HepG2 (cell line): ENCODE measurements at regions not wholly inside any gene's neighbourhood (a gene's known extent, or its start where the extent isn't known, plus 50 kb on each side); places are given as distances from the start of the nearest gene placed in this dataset.
A peak's percentile ranks its signal among the peaks of the same experiment; 100 is the strongest.

Experiments
- ATAC-seq: fragments of 200-7000 bp; cut with Tn5 transposase; 3 replicates; pipeline ENCODE4 v1.9.1; 2020; ENCODE audit warnings: mild to moderate bottlenecking, moderate library complexity
- BruUV-seq: library from RNA; stranded (reverse); fragments of 400-500 nt; replicated peaks from 2 replicates; lab custom pipeline; 2021; lab: Mats Ljungman, UMichigan
- CTCF ChIA-PET: fragments of 300-600 bp; formaldehyde crosslinking; extraction: SDS; loops from one replicate; lab custom pipeline; 2021; ENCODE audit warnings: low total read pairs, inconsistent platforms, low intra/inter-chr PET ratio; lab: Yijun Ruan, JAX
- POLR2A ChIA-PET: fragments of 350-600 bp; sonication (Branson Sonifier 250); formaldehyde crosslinking; loops from one replicate; lab custom pipeline; 2020; ENCODE audit warnings: antibody characterized with exemption, inconsistent platforms; lab: Yijun Ruan, JAX
- DNase-seq: peaks from one replicate; pipeline ENCODE4 v3.0.0-alpha.2; 2015; ENCODE audit warnings: low spot score
- FAIRE-seq: peaks from 3 replicates; lab custom pipeline; 2011; peaks lifted over from hg19 to GRCh38; lab: Jason Lieb, UNC
- H2AFZ ChIP-seq: one replicate; pipeline ENCODE4 v1.6.1; 2011; ENCODE audit warnings: low read length, inconsistent platforms
- H3K27ac ChIP-seq: fragments of 300-600 bp; 3 replicates; pipeline ENCODE4 v1.8.0; 2011; ENCODE audit warnings: mixed run types, mild to moderate bottlenecking, mixed read lengths, low read length, inconsistent platforms; ENCODE audit not compliant: insufficient read depth; ENCODE audit errors: extremely low read length
- H3K27me3 ChIP-seq, 2 experiments: fragments of 200-600 bp in 1 of 2; 2 replicates in 1 of 2; 3 replicates in 1 of 2; pipeline versions ENCODE4 v1.6.0 to v1.8.0; 2011; ENCODE audit warnings: low read length in 2 of 2, mild to moderate bottlenecking in 2 of 2, moderate library complexity in 2 of 2, inconsistent platforms in 1 of 2; ENCODE audit not compliant: insufficient read depth in 2 of 2, control insufficient read depth in 1 of 2
- H3K36me3 ChIP-seq, 2 experiments: fragments of 200-600 bp in 1 of 2; replicated peaks in 1 of 2; 2 replicates in 1 of 2; 3 replicates in 1 of 2; pipeline versions ENCODE4 v1.5.1 to v1.8.0; 2011; ENCODE audit warnings: low read length in 2 of 2, inconsistent platforms in 1 of 2; ENCODE audit not compliant: insufficient read depth in 2 of 2, control insufficient read depth in 1 of 2
- H3K4me1 ChIP-seq: 2 replicates; pipeline ENCODE4 v1.5.1; 2012; ENCODE audit warnings: low read length, inconsistent platforms; ENCODE audit not compliant: insufficient read depth
- H3K4me2 ChIP-seq: 2 replicates; pipeline ENCODE4 v1.6.0; 2011; ENCODE audit warnings: low read depth, low read length, inconsistent platforms
- H3K4me3 ChIP-seq, 3 experiments: fragments of 200-600 bp in 1 of 3; sonication (generic), shearing (Covaris generic) in 1 of 3; replicated peaks in 1 of 3; 2 replicates each; pipeline ENCODE4 v1.5.1; 2011 to 2016; ENCODE audit warnings: low read length in 3 of 3, inconsistent platforms in 2 of 3, low read depth in 2 of 3, mild to moderate bottlenecking in 2 of 3, control low read depth in 1 of 3, mixed read lengths in 1 of 3; ENCODE audit not compliant: insufficient read depth in 1 of 3
- H3K79me2 ChIP-seq: one replicate; pipeline ENCODE4 v1.6.1; 2011; ENCODE audit warnings: low read length, inconsistent platforms; ENCODE audit not compliant: insufficient read depth
- H3K9ac ChIP-seq: 2 replicates; pipeline ENCODE4 v1.6.0; 2011; ENCODE audit warnings: mild to moderate bottlenecking, low read depth, low read length, inconsistent platforms; ENCODE audit not compliant: insufficient read depth
- H3K9me3 ChIP-seq: 2 replicates; pipeline ENCODE4 v1.5.1; 2012; ENCODE audit warnings: mild to moderate bottlenecking, low read length
- H4K20me1 ChIP-seq: 2 replicates; pipeline ENCODE4 v1.6.0; 2011; ENCODE audit warnings: inconsistent platforms, mild to moderate bottlenecking, low read length, moderate library complexity; ENCODE audit not compliant: insufficient read depth
- CC2D1A ChIP-seq: sonication (generic); formaldehyde crosslinking; IDR thresholded peaks from 2 replicates; pipeline ENCODE4 v1.8.1; 2023; ENCODE audit warnings: mild to moderate bottlenecking, missing genetic modification reagents
- DZIP1 ChIP-seq: sonication (generic); formaldehyde crosslinking; IDR thresholded peaks from 2 replicates; pipeline ENCODE4 v1.5.0; 2020; ENCODE audit warnings: mild to moderate bottlenecking, missing genetic modification reagents
- HCFC1 ChIP-seq: fragments of 150-350 bp; IDR thresholded peaks from 2 replicates; pipeline ENCODE4 v1.6.1; 2014; ENCODE audit warnings: low read depth, low read length
- RARA ChIP-seq: IDR thresholded peaks from 2 replicates; pipeline ENCODE4 v1.6.1; 2016; ENCODE audit warnings: missing genetic modification reagents, missing compliant biosample characterization
- TCF7 ChIP-seq: sonication (generic); IDR thresholded peaks from 2 replicates; pipeline ENCODE4 v1.6.1; 2016; ENCODE audit warnings: antibody characterized with exemption, low read depth
- TIGD3 ChIP-seq: sonication (generic); formaldehyde crosslinking; IDR thresholded peaks from 2 replicates; pipeline ENCODE4 v1.5.1; 2020; ENCODE audit warnings: mild to moderate bottlenecking, missing genetic modification reagents, borderline replicate concordance
- ZNF496 ChIP-seq: sonication (generic); formaldehyde crosslinking; IDR thresholded peaks from 2 replicates; pipeline ENCODE4 v1.8.1; 2023; ENCODE audit warnings: mild to moderate bottlenecking, moderate library complexity, missing genetic modification reagents; ENCODE audit not compliant: insufficient replicate concordance
- ZNF629 ChIP-seq: sonication (generic); formaldehyde crosslinking; conservative IDR thresholded peaks from 2 replicates; pipeline ENCODE4 v1.5.0; 2020; ENCODE audit warnings: missing genetic modification reagents
- ZNF75D ChIP-seq: sonication (generic); formaldehyde crosslinking; IDR thresholded peaks from 2 replicates; pipeline ENCODE4 v1.8.1; 2023; ENCODE audit warnings: missing genetic modification reagents, mild to moderate bottlenecking, borderline replicate concordance
- ZNF761 ChIP-seq: sonication (generic); formaldehyde crosslinking; conservative IDR thresholded peaks from 2 replicates; pipeline ENCODE4 v1.4.0; 2020; ENCODE audit warnings: mild to moderate bottlenecking, missing genetic modification reagents
- WGBS: methylation state at CpG from one replicate; pipeline ENCODE4 v1.1.6; 2017; ENCODE audit warnings: low lambda C conversion rate; 5-methylcytosine and 5-hydroxymethylcytosine counted together
- in situ Hi-C: cut with HindIII; loops from 2 replicates; pipeline ENCODE4 v1.10.0; 2017; ENCODE audit warnings: low pct_unique_long_range_greater_than_20kb; ENCODE audit not compliant: extremely low pct_ligation_motif_present
- intact Hi-C: fragments of 100-400 bp; cut with micrococcal nuclease; formaldehyde crosslinking; loops from one replicate; pipeline ENCODE4 v1.10.0; 2022; ENCODE audit not compliant: unreplicated experiment
- TF ChIP-seq, protein P1 (sequence below): IDR thresholded peaks from 2 replicates; pipeline ENCODE4 v1.4.0; 2020; ENCODE audit warnings: mild to moderate bottlenecking, missing genetic modification reagents
- TF ChIP-seq, protein P2 (sequence below): sonication (generic); formaldehyde crosslinking; IDR thresholded peaks from 2 replicates; pipeline ENCODE4 v1.5.1; 2020; ENCODE audit warnings: mild to moderate bottlenecking, moderate library complexity, missing genetic modification reagents

DNA sequence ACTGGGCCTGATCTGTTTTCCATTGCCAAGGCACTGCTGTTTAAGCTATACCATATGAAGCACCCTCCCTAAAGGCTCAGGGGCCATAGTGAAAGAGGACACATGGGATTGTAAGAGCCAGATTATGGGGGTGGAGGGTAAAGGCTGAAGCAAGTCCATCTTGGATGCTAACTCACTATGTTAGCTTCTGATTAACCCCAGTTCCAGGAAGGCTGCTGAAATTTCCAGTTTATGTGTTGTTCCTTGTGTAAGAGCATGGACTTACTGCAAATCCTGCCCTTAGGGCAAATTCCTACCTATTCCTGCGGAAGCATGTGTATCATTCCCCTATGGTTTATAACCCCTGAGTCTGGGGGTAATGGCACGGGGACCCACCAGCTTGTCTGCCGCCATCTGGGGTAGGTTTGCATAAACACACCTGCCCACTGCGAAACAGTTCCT, 91.8 kb upstream of the SERBP1 start (continued):
- TF ChIP-seq, protein P1, sequence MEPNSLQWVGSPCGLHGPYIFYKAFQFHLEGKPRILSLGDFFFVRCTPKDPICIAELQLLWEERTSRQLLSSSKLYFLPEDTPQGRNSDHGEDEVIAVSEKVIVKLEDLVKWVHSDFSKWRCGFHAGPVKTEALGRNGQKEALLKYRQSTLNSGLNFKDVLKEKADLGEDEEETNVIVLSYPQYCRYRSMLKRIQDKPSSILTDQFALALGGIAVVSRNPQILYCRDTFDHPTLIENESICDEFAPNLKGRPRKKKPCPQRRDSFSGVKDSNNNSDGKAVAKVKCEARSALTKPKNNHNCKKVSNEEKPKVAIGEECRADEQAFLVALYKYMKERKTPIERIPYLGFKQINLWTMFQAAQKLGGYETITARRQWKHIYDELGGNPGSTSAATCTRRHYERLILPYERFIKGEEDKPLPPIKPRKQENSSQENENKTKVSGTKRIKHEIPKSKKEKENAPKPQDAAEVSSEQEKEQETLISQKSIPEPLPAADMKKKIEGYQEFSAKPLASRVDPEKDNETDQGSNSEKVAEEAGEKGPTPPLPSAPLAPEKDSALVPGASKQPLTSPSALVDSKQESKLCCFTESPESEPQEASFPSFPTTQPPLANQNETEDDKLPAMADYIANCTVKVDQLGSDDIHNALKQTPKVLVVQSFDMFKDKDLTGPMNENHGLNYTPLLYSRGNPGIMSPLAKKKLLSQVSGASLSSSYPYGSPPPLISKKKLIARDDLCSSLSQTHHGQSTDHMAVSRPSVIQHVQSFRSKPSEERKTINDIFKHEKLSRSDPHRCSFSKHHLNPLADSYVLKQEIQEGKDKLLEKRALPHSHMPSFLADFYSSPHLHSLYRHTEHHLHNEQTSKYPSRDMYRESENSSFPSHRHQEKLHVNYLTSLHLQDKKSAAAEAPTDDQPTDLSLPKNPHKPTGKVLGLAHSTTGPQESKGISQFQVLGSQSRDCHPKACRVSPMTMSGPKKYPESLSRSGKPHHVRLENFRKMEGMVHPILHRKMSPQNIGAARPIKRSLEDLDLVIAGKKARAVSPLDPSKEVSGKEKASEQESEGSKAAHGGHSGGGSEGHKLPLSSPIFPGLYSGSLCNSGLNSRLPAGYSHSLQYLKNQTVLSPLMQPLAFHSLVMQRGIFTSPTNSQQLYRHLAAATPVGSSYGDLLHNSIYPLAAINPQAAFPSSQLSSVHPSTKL (CRISPR knock-in tag) = peak; percentile 34; the same call in 1 of the 2 replicates
- peak; percentile 37 for TF ChIP-seq RARA (CRISPR knock-in tag)

GRCh38 chr1:67522793-67523192, 92.6 kb upstream of the SERBP1 start:
- no peak overlapping the region for H3K9ac ChIP-seq
- in situ Hi-C loops = no loop called here
- DNase-seq (no peak), ATAC-seq (no peak), FAIRE-seq (no peak)
- no peak overlapping the region for H3K27ac ChIP-seq
- H3K4me2 ChIP-seq = no peak overlapping the region
- WGBS = 90% methylated on average over 4 of the region's 4 CpGs
- no peaks in the 10 kb centered on the region for H4K20me1 ChIP-seq
- peaks cover 10% of the 10 kb centered on the region for H3K9me3 ChIP-seq
- H3K36me3 ChIP-seq = no peaks in the 10 kb centered on the region
- intact Hi-C loops = no loop called here
- no peak overlapping the region for H3K4me3 ChIP-seq
- no peaks in the 10 kb centered on the region for H3K27me3 ChIP-seq
- ChIA-PET CTCF (no interaction called here), POLR2A (interaction anchor here (0.7 to 2.1 kb wide), 3 partner anchors 10 to 544 kb away, joined by 3 to 7 read pairs (median 3); partner anchors contain the start of gene GADD45A)
- BruUV-seq = no TSS peak
- no peak overlapping the region for H2AFZ ChIP-seq
- no peaks in the 10 kb centered on the region for H3K79me2 ChIP-seq
- H3K4me1 ChIP-seq = peaks cover 68% of the 10 kb centered on the region
- TF ChIP-seq ZNF496 (no peak), DZIP1 (CRISPR knock-in tag) (no peak), ZNF75D (CRISPR knock-in tag) (no peak), TIGD3 (CRISPR knock-in tag) (no peak), TCF7 (no peak), ZNF629 (CRISPR knock-in tag) (no peak), HCFC1 (no peak), ZNF761 (CRISPR knock-in tag) (no peak), CC2D1A (no peak)
- TF ChIP-seq, protein P2, sequence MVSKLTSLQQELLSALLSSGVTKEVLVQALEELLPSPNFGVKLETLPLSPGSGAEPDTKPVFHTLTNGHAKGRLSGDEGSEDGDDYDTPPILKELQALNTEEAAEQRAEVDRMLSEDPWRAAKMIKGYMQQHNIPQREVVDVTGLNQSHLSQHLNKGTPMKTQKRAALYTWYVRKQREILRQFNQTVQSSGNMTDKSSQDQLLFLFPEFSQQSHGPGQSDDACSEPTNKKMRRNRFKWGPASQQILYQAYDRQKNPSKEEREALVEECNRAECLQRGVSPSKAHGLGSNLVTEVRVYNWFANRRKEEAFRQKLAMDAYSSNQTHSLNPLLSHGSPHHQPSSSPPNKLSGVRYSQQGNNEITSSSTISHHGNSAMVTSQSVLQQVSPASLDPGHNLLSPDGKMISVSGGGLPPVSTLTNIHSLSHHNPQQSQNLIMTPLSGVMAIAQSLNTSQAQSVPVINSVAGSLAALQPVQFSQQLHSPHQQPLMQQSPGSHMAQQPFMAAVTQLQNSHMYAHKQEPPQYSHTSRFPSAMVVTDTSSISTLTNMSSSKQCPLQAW = no peak
